Activated T-helper 1 cell treated with anti-CD3 and anti-CD28 coated beads, Interleukin-12 subunit alpha, Interleukin-12 subunit beta, Interleukin-2, Interleukin-4 antibody, amounts not matched to agents 30 ng/mL and 10 ng/mL and 1 ng/mL, durations not matched to agents 14 hours and 24 hours and 36 hours (primary cell): ENCODE measurements at regions not wholly inside any gene's neighbourhood (a gene's known extent, or its start where the extent isn't known, plus 50 kb on each side); places are given as distances from the start of the nearest gene placed in this dataset.
"Not testable (repeated sequence)": the region's sequence is repeated elsewhere in the genome, so short reads cannot be mapped to it uniquely, and the experiment has no call there.

Source experiments
- DNase-seq: peaks from one replicate; pipeline ENCODE4 v3.0.0; 2021; ENCODE audit warnings: low spot score
- H3K27ac Mint-ChIP-seq: one replicate; pipeline ENCODE4 v1.8.0; 2021; ENCODE audit warnings: mild to moderate bottlenecking, mixed read lengths
- H3K27me3 Mint-ChIP-seq: one replicate; pipeline ENCODE4 v1.8.0; 2022; ENCODE audit warnings: mild to moderate bottlenecking, moderate library complexity, mixed read lengths; ENCODE audit not compliant: insufficient read depth
- H3K36me3 Mint-ChIP-seq: one replicate; pipeline ENCODE4 v1.8.0; 2021; ENCODE audit warnings: low read depth, mixed read lengths
- H3K4me1 Mint-ChIP-seq: one replicate; pipeline ENCODE4 v1.8.0; 2021; ENCODE audit warnings: low read depth, mixed read lengths
- H3K4me3 Mint-ChIP-seq: one replicate; pipeline ENCODE4 v1.8.0; 2021; ENCODE audit warnings: mild to moderate bottlenecking, moderate library complexity, mixed read lengths
- H3K9me3 Mint-ChIP-seq: one replicate; pipeline ENCODE4 v1.8.0; 2021; ENCODE audit warnings: mixed read lengths
- intact Hi-C: fragments of 100-400 bp; cut with micrococcal nuclease; formaldehyde crosslinking; loops from one replicate; pipeline ENCODE4 v1.15.1; 2024

GRCh38 chr10:101280511-101280910, 51.2 kb upstream of the LBX1 start:
- no peak overlapping the region for H3K27ac Mint-ChIP-seq
- no peaks in the 10 kb centered on the region for H3K36me3 Mint-ChIP-seq

GRCh38 chr10:101280921-101281320, 51.7 kb upstream of the LBX1 start:
- H3K9me3 Mint-ChIP-seq, H3K27ac Mint-ChIP-seq, H3K36me3 Mint-ChIP-seq, intact Hi-C loops, DNase-seq, H3K4me1 Mint-ChIP-seq, H3K4me3 Mint-ChIP-seq: not testable (repeated sequence)
- H3K27me3 Mint-ChIP-seq, result peaks cover 50% of the 10 kb centered on the region

More at GRCh38 chr10:101280511-101280910, 51.2 kb upstream of the LBX1 start:
- Mint-ChIP-seq H3K4me1 (no peaks in the 10 kb centered on the region), H3K4me3 (no peak overlapping the region), H3K9me3 (no peaks in the 10 kb centered on the region), H3K27me3 (peaks cover 49% of the 10 kb centered on the region)
- no peak for DNase-seq
- intact Hi-C loops, result no loop called here

GRCh38 chr10:101282947-101283346, 53.7 kb upstream of the LBX1 start:
- DNase-seq, result no peak
- intact Hi-C loops, result no loop called here
- Mint-ChIP-seq H3K4me3 (no peak overlapping the region), H3K27ac (no peak overlapping the region), H3K9me3 (no peaks in the 10 kb centered on the region), H3K27me3 (peaks cover 64% of the 10 kb centered on the region), H3K4me1 (no peaks in the 10 kb centered on the region), H3K36me3 (no peaks in the 10 kb centered on the region)

- no peaks in the 10 kb centered on the region for H3K9me3 Mint-ChIP-seq
- intact Hi-C loops, result no loop called here
- no peaks in the 10 kb centered on the region for H3K36me3 Mint-ChIP-seq
- H3K4me1 Mint-ChIP-seq, result no peaks in the 10 kb centered on the region
- no peak overlapping the region for H3K4me3 Mint-ChIP-seq
- no peak overlapping the region for H3K27ac Mint-ChIP-seq
- DNase-seq, result no peak
- peaks cover 67% of the 10 kb centered on the region for H3K27me3 Mint-ChIP-seq
Observed at GRCh38 chr10:101283762-101284100, 54.5 kb upstream of the LBX1 start.

GRCh38 chr10:101284101-101284743, 55.0 kb upstream of the LBX1 start:
- H3K4me3 Mint-ChIP-seq, result no peak overlapping the region
- H3K9me3 Mint-ChIP-seq, result no peaks in the 10 kb centered on the region
- H3K27ac Mint-ChIP-seq, result no peak overlapping the region
- no peaks in the 10 kb centered on the region for H3K36me3 Mint-ChIP-seq
- H3K4me1 Mint-ChIP-seq, result no peaks in the 10 kb centered on the region
- no peak for DNase-seq
- intact Hi-C loops, result no loop called here
- peaks cover 71% of the 10 kb centered on the region for H3K27me3 Mint-ChIP-seq

GRCh38 chr10:101284744-101285463, 55.6 kb upstream of the LBX1 start:
- Mint-ChIP-seq H3K36me3 (no peaks in the 10 kb centered on the region), H3K27me3 (peaks cover 77% of the 10 kb centered on the region), H3K9me3 (no peaks in the 10 kb centered on the region), H3K4me3 (no peak overlapping the region), H3K4me1 (no peaks in the 10 kb centered on the region), H3K27ac (no peak overlapping the region)
- intact Hi-C loops, result no loop called here
- no peak for DNase-seq

- Mint-ChIP-seq H3K4me1 (no peaks in the 10 kb centered on the region), H3K4me3 (no peak overlapping the region), H3K27ac (no peak overlapping the region), H3K27me3 (peaks cover 84% of the 10 kb centered on the region), H3K36me3 (no peaks in the 10 kb centered on the region), H3K9me3 (no peaks in the 10 kb centered on the region)
- DNase-seq, result no peak
- intact Hi-C loops, result no loop called here
Observed at GRCh38 chr10:101285519-101286070, 56.3 kb upstream of the LBX1 start.

- Mint-ChIP-seq H3K4me3 (no peak overlapping the region), H3K9me3 (no peaks in the 10 kb centered on the region), H3K27ac (no peak overlapping the region), H3K36me3 (peaks cover 2% of the 10 kb centered on the region), H3K27me3 (peaks cover 87% of the 10 kb centered on the region), H3K4me1 (no peaks in the 10 kb centered on the region)
- intact Hi-C loops, result no loop called here
- no peak for DNase-seq
Observed at GRCh38 chr10:101286248-101287046, 57.2 kb upstream of the LBX1 start.

- no peak overlapping the region for H3K27ac Mint-ChIP-seq
- H3K9me3 Mint-ChIP-seq, result no peaks in the 10 kb centered on the region
- H3K4me3 Mint-ChIP-seq, result no peak overlapping the region
- no peaks in the 10 kb centered on the region for H3K4me1 Mint-ChIP-seq
- H3K36me3 Mint-ChIP-seq, result peaks cover 2% of the 10 kb centered on the region
- DNase-seq, result no peak
- peaks cover 85% of the 10 kb centered on the region for H3K27me3 Mint-ChIP-seq
- intact Hi-C loops, result no loop called here
Observed at GRCh38 chr10:101287183-101287996, 58.1 kb upstream of the LBX1 start.

- intact Hi-C loops, result no loop called here
Observed at GRCh38 chr10:101287997-101288635, 58.9 kb upstream of the LBX1 start.

GRCh38 chr10:101289541-101289940, 60.3 kb upstream of the LBX1 start:
- no peak overlapping the region for H3K27ac Mint-ChIP-seq
- intact Hi-C loops, result no loop called here
- no peak overlapping the region for H3K4me3 Mint-ChIP-seq
- H3K27me3 Mint-ChIP-seq, result peaks cover 82% of the 10 kb centered on the region
- no peaks in the 10 kb centered on the region for H3K4me1 Mint-ChIP-seq
- H3K36me3 Mint-ChIP-seq, result peaks cover 2% of the 10 kb centered on the region
- no peak for DNase-seq
- no peaks in the 10 kb centered on the region for H3K9me3 Mint-ChIP-seq

More at GRCh38 chr10:101287997-101288635, 58.9 kb upstream of the LBX1 start:
- H3K27me3 Mint-ChIP-seq, result peaks cover 83% of the 10 kb centered on the region
- H3K36me3 Mint-ChIP-seq, result peaks cover 2% of the 10 kb centered on the region
- H3K27ac Mint-ChIP-seq, result no peak overlapping the region
- DNase-seq, result no peak
- no peak overlapping the region for H3K4me3 Mint-ChIP-seq
- no peaks in the 10 kb centered on the region for H3K9me3 Mint-ChIP-seq
- H3K4me1 Mint-ChIP-seq, result no peaks in the 10 kb centered on the region

- peaks cover 2% of the 10 kb centered on the region for H3K36me3 Mint-ChIP-seq
- H3K27ac Mint-ChIP-seq, result no peak overlapping the region
- intact Hi-C loops, result loop anchor here (5.0 to 10.0 kb wide), 3 partner anchors 53 to 546 kb away; partner anchors contain the start of genes PAX2 and TLX1
- H3K4me3 Mint-ChIP-seq, result no peak overlapping the region
- DNase-seq, result no peak
- H3K4me1 Mint-ChIP-seq, result no peaks in the 10 kb centered on the region
- H3K9me3 Mint-ChIP-seq, result no peaks in the 10 kb centered on the region
- peaks cover 80% of the 10 kb centered on the region for H3K27me3 Mint-ChIP-seq
Observed at GRCh38 chr10:101290431-101290830, 61.2 kb upstream of the LBX1 start.
